CD14-positive monocyte (primary cell): ENCODE measurements at regions not wholly inside any gene's neighbourhood (a gene's known extent, or its start where the extent isn't known, plus 50 kb on each side); places are given as distances from the start of the nearest gene placed in this dataset.

Experiments used
- DNase-seq, 3 donors: peaks; one replicate each; pipeline ENCODE4 v3.0.0-alpha.2; 2011 to 2022
- H2AFZ ChIP-seq: 2 replicates; pipeline ENCODE4 v1.6.0; 2012; ENCODE audit warnings: mild to moderate bottlenecking, low read depth, low read length, inconsistent platforms; ENCODE audit not compliant: insufficient read depth, poor library complexity, severe bottlenecking
- H3K27ac ChIP-seq, 2 donors: 1 replicate in 1 of 2; 2 replicates in 1 of 2; pipeline ENCODE4 v1.5.1; 2012 to 2013; ENCODE audit warnings: low read length in 2 of 2, control low read depth in 1 of 2, inconsistent platforms in 1 of 2, low read depth in 1 of 2, mild to moderate bottlenecking in 1 of 2
- H3K27me3 ChIP-seq, 2 donors: one replicate each; pipeline versions ENCODE4 v1.6.0 to v1.6.1; 2011 to 2013; ENCODE audit warnings: low read length in 2 of 2; ENCODE audit not compliant: control insufficient read depth in 2 of 2, insufficient read depth in 2 of 2
- H3K36me3 ChIP-seq, 2 donors: replicated peaks in 1 of 2; 1 replicate in 1 of 2; 2 replicates in 1 of 2; pipeline versions ENCODE4 v1.5.1 to v1.6.1; 2012 to 2013; ENCODE audit warnings: low read length in 2 of 2, control low read depth in 1 of 2, inconsistent platforms in 1 of 2, mild to moderate bottlenecking in 1 of 2; ENCODE audit not compliant: insufficient read depth in 2 of 2, control insufficient read depth in 1 of 2
- H3K4me1 ChIP-seq, 2 donors: 1 replicate in 1 of 2; 2 replicates in 1 of 2; pipeline versions ENCODE4 v1.5.1 to v1.6.1; 2012 to 2013; ENCODE audit warnings: low read length in 2 of 2, control low read depth in 1 of 2, inconsistent platforms in 1 of 2, mild to moderate bottlenecking in 1 of 2, moderate library complexity in 1 of 2; ENCODE audit not compliant: insufficient read depth in 2 of 2, control insufficient read depth in 1 of 2
- H3K4me2 ChIP-seq: replicated peaks from 2 replicates; pipeline ENCODE3; 2012; ENCODE audit warnings: low read length, moderate library complexity, mild to moderate bottlenecking; ENCODE audit not compliant: poor library complexity, severe bottlenecking; ENCODE audit errors: extremely low read depth
- H3K4me3 ChIP-seq, 3 experiments: fragments of 200-600 bp in 1 of 3; sonication (generic) in 1 of 3; replicated peaks in 1 of 3; 1 replicate in 2 of 3; 2 replicates in 1 of 3; pipeline ENCODE4 v1.5.1; 2011 to 2013; ENCODE audit warnings: low read length in 3 of 3, mild to moderate bottlenecking in 3 of 3, control low read depth in 2 of 3, low read depth in 2 of 3, inconsistent platforms in 1 of 3, moderate library complexity in 1 of 3
- H3K79me2 ChIP-seq: 2 replicates; pipeline ENCODE4 v1.6.0; 2012; ENCODE audit warnings: mild to moderate bottlenecking, control low read depth, inconsistent platforms, low read length, moderate library complexity; ENCODE audit not compliant: insufficient read depth
- H3K9ac ChIP-seq: 2 replicates; pipeline ENCODE4 v1.6.0; 2017; ENCODE audit warnings: low read length, mild to moderate bottlenecking; ENCODE audit not compliant: insufficient read depth, poor library complexity, severe bottlenecking
- H3K9me3 ChIP-seq, 2 donors: replicated peaks in 1 of 2; 1 replicate in 1 of 2; 2 replicates in 1 of 2; pipeline versions ENCODE4 v1.5.1 to v1.6.1; 2012 to 2013; ENCODE audit warnings: low read length in 2 of 2, control low read depth in 1 of 2; ENCODE audit not compliant: control insufficient read depth in 1 of 2, insufficient read depth in 1 of 2
- H4K20me1 ChIP-seq: 2 replicates; pipeline ENCODE4 v1.6.0; 2012; ENCODE audit warnings: mild to moderate bottlenecking, low read length, control low read depth, moderate library complexity; ENCODE audit not compliant: insufficient read depth
- H3K27ac Mint-ChIP-seq, 7 donors: one replicate each; pipeline ENCODE4 v1.8.0; 2020; ENCODE audit warnings: mild to moderate bottlenecking in 7 of 7, mixed read lengths in 7 of 7, moderate library complexity in 6 of 7, inconsistent platforms in 2 of 7
- H3K27me3 Mint-ChIP-seq, 3 donors: one replicate each; pipeline ENCODE4 v1.8.0; 2021 to 2022; ENCODE audit warnings: low read depth in 3 of 3, mild to moderate bottlenecking in 3 of 3, mixed read lengths in 3 of 3, moderate library complexity in 3 of 3, inconsistent platforms in 1 of 3
- H3K36me3 Mint-ChIP-seq, 2 donors: one replicate each; pipeline ENCODE4 v1.8.0; 2020; ENCODE audit warnings: mixed read lengths in 2 of 2, inconsistent platforms in 1 of 2, mild to moderate bottlenecking in 1 of 2
- H3K4me1 Mint-ChIP-seq: one replicate; pipeline ENCODE4 v1.8.0; 2020; ENCODE audit warnings: mild to moderate bottlenecking, mixed read lengths
- H3K4me3 Mint-ChIP-seq, 2 donors: one replicate each; pipeline ENCODE4 v1.8.0; 2020; ENCODE audit warnings: mild to moderate bottlenecking in 2 of 2, mixed read lengths in 2 of 2, moderate library complexity in 1 of 2
- H3K9me3 Mint-ChIP-seq, 7 donors: one replicate each; pipeline ENCODE4 v1.8.0; 2020 to 2022; ENCODE audit warnings: mixed read lengths in 7 of 7, mild to moderate bottlenecking in 6 of 7, moderate library complexity in 6 of 7, inconsistent platforms in 2 of 7
- WGBS: methylation state at CpG from one replicate; pipeline ENCODE4 v1.1.5; 2013; ENCODE audit warnings: missing lambda C conversion rate; ENCODE audit not compliant: insufficient coverage; 5-methylcytosine and 5-hydroxymethylcytosine counted together
- intact Hi-C, 2 donors: fragments of 100-400 bp; cut with micrococcal nuclease; formaldehyde crosslinking; loops; one replicate each; pipeline versions ENCODE4 v1.15.0 to v1.15.1; 2023
- TF ChIP-seq, protein P1 (sequence below): fragments of 200-600 bp; IDR thresholded peaks from one replicate; pipeline ENCODE4 v1.8.0; 2022; ENCODE audit warnings: antibody characterized with exemption, mild to moderate bottlenecking

DNA sequence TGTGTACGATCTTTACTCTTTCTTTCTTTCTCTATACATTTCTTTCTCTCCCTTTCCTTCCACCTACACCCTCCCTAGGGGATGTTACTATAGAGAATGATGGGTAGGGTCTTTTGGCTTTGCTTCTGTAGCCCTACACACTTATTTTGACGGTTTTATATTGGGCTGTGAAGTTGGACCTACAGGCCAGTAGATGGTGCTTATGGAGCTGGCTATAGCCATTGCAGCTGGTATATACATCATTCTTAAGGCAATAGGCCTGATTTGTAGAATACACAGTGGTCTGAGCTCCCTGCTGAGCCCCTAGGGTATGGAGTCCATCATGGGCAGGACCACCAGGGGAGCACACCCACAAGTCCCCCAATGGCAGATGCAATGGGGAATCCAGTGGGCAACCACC, 1869.7 kb downstream of the STIM2 start:
- H3K27ac ChIP-seq, result no peak overlapping the region
- Mint-ChIP-seq H3K9me3 (peaks cover 0 to 6% (median 4%) of the 10 kb centered on the region in 7 donors), H3K27me3 (peaks cover 0 to 2% (median 0%) of the 10 kb centered on the region in 3 donors), H3K36me3 (no peaks in the 10 kb centered on the region), H3K4me1 (no peaks in the 10 kb centered on the region), H3K27ac (no peak overlapping the region), H3K4me3 (no peak overlapping the region)
- no peak overlapping the region for H3K4me3 ChIP-seq
- no peak overlapping the region for H2AFZ ChIP-seq
- TF ChIP-seq, protein P1, sequence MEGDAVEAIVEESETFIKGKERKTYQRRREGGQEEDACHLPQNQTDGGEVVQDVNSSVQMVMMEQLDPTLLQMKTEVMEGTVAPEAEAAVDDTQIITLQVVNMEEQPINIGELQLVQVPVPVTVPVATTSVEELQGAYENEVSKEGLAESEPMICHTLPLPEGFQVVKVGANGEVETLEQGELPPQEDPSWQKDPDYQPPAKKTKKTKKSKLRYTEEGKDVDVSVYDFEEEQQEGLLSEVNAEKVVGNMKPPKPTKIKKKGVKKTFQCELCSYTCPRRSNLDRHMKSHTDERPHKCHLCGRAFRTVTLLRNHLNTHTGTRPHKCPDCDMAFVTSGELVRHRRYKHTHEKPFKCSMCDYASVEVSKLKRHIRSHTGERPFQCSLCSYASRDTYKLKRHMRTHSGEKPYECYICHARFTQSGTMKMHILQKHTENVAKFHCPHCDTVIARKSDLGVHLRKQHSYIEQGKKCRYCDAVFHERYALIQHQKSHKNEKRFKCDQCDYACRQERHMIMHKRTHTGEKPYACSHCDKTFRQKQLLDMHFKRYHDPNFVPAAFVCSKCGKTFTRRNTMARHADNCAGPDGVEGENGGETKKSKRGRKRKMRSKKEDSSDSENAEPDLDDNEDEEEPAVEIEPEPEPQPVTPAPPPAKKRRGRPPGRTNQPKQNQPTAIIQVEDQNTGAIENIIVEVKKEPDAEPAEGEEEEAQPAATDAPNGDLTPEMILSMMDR, result no peak
- H3K4me2 ChIP-seq, result no peak overlapping the region
- H3K9me3 ChIP-seq, result peaks cover 10 to 12% of the 10 kb centered on the region in 2 donors
- H3K27me3 ChIP-seq, result no peaks in the 10 kb centered on the region
- no peak overlapping the region for H3K9ac ChIP-seq
- H3K4me1 ChIP-seq, result no peaks in the 10 kb centered on the region
- H3K79me2 ChIP-seq, result no peaks in the 10 kb centered on the region
- no peaks in the 10 kb centered on the region for H4K20me1 ChIP-seq
- DNase-seq, result no peak
- intact Hi-C loops, result no loop called here
- H3K36me3 ChIP-seq, result no peaks in the 10 kb centered on the region
- WGBS, result 40% methylated on average over 1 of the region's 2 CpGs

DNA sequence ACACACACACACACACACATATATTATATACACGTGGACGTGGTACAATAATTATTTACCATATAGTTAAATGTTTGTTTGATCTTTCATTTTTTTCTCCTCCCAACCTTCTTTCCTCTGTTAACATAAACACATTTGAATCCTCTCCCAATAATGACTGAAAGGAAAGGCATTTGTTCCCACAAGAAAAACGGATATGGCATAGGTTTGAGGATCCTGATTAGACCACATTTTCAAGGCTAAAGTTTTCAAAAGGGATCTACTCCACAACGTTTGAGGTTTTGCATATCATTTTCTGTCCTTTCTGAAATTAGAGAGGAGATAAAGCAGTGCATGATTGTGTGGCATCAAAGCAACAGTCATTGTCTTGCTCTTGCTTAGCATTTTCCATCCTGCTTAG, 1883.4 kb downstream of the STIM2 start:
- Histone ChIP-seq H3K27me3 (no peaks in the 10 kb centered on the region), H3K4me2 (no peak overlapping the region), H4K20me1 (no peaks in the 10 kb centered on the region), H3K36me3 (no peaks in the 10 kb centered on the region), H3K79me2 (no peaks in the 10 kb centered on the region), H3K27ac (no peak overlapping the region), H3K4me3 (no peak overlapping the region), H3K4me1 (no peaks in the 10 kb centered on the region), H2AFZ (no peak overlapping the region), H3K9ac (no peak overlapping the region), H3K9me3 (no peaks in the 10 kb centered on the region)
- no CpG with 5 or more reads among the region's 4 CpGs for WGBS
- Mint-ChIP-seq H3K4me3 (no peak overlapping the region), H3K4me1 (no peaks in the 10 kb centered on the region), H3K9me3 (peaks cover 0 to 6% (median 0%) of the 10 kb centered on the region in 7 donors), H3K27ac (no peak overlapping the region), H3K27me3 (no peaks in the 10 kb centered on the region), H3K36me3 (no peaks in the 10 kb centered on the region)
- TF ChIP-seq, protein P1, result no peak
- no peak for DNase-seq
- intact Hi-C loops, result no loop called here
